ENCODE measurements at regions not wholly inside any gene's neighbourhood (a gene's known extent, or its start where the extent isn't known, plus 50 kb on each side); places are given as distances from the start of the nearest gene placed in this dataset.

DNA sequence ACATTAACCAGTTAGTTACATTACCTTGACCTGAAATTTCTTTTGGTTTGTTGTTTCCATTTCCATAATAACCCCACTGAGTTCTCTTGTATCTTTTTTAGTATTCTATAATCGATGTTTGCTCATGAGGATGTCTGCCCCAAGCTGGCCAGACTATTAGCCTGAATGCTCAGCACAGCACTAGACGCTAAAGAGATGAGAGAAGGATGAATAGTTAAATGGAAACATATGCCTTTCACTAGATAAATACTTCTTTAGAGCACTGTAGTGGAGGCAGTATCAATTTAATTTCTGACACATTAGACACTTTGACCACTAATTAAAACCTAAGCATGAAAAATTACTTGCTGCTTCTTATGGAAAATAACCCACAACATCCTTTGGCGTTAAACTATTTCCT, 654.9 kb upstream of the KCNMB2 start:
- TF ChIP-seq, protein P1, sequence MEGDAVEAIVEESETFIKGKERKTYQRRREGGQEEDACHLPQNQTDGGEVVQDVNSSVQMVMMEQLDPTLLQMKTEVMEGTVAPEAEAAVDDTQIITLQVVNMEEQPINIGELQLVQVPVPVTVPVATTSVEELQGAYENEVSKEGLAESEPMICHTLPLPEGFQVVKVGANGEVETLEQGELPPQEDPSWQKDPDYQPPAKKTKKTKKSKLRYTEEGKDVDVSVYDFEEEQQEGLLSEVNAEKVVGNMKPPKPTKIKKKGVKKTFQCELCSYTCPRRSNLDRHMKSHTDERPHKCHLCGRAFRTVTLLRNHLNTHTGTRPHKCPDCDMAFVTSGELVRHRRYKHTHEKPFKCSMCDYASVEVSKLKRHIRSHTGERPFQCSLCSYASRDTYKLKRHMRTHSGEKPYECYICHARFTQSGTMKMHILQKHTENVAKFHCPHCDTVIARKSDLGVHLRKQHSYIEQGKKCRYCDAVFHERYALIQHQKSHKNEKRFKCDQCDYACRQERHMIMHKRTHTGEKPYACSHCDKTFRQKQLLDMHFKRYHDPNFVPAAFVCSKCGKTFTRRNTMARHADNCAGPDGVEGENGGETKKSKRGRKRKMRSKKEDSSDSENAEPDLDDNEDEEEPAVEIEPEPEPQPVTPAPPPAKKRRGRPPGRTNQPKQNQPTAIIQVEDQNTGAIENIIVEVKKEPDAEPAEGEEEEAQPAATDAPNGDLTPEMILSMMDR (conservative IDR thresholded peaks at IDR 0.05; ENCODE audit: low read depth, low read length): no peak

DNA sequence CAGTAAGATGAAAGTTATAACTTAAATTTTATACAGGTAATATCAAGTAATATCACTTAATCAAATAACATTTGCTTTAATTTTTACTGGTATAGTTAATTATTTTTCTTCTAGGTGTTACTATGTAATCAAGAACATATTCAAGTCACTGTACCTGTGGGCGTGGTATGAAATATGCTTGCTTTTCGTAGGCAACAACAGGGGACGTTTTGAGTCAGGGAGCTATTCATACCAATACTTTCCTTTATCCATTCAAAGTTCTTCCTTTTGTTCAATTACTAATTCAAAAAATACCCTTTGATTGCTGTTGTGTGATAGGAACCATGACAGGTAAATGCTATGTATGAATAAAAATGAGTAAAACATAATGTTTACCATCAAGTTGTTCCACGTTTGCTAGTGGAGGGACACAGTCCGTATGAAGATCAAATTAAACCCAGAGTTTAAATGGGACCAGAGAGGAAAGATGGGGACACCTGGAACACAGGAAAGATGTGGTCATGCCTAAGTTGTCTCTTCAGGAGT, 654.0 kb upstream of the KCNMB2 start:
- no peak overlapping the region for H3K4me3 ChIP-seq (ENCODE audit: low read depth, low read length)
- no peak for DNase-seq (ENCODE audit: low read depth)
- TF ChIP-seq, protein P1 (conservative IDR thresholded peaks at IDR 0.05; ENCODE audit: low read depth, low read length): no peak

More for the DNA sequence above, 654.9 kb upstream of the KCNMB2 start:
- no peak for DNase-seq (ENCODE audit: low read depth)
- no peak overlapping the region for H3K4me3 ChIP-seq (ENCODE audit: low read depth, low read length)

DNA sequence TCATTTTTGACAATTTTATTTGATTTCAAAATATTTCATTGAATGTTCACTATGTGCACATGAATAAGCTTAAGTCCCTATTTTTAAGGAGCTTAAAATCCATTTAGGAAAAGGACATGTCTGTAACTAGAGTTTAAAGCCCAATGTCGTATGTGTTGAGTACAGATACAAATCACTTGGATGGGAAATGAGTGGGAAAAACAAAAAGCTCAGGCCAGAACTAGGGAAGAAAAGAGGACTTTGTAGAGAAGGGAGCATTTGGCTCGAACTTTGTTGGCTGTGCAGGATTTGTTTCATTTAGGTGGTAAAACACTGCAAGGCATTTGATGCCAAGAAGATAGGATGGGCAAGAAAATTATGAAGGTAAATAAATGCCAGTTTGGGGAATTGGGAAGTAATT, 653.1 kb upstream of the KCNMB2 start:
- TF ChIP-seq, protein P1 (conservative IDR thresholded peaks at IDR 0.05; ENCODE audit: low read depth, low read length): no peak

DNA sequence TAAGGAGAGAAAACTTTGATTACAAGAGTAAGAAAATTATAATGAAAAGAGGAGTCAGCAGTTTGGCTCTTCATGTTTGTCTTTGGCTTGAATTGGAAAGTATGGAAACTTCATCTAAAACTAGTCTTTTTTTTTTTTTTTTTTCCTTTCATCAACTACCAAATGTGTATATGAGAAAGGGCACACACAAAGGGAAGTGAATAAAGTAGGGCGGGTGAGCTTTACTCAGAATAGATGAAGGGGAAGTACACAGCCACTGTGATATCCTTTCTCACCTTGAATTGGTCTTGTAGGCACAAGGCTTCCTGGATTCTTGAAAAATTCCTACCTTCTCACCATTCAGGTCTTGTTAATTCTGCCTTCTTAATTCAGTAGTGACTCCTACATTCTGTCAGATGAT, 652.3 kb upstream of the KCNMB2 start:
- H3K4me3 ChIP-seq (ENCODE audit: low read depth, low read length): no peak overlapping the region
- TF ChIP-seq, protein P1 (conservative IDR thresholded peaks at IDR 0.05; ENCODE audit: low read depth, low read length): no peak
- DNase-seq (ENCODE audit: low read depth): no peak

More for the DNA sequence above, 653.1 kb upstream of the KCNMB2 start:
- no peak for DNase-seq (ENCODE audit: low read depth)
- H3K4me3 ChIP-seq (ENCODE audit: low read depth, low read length): no peak overlapping the region

DNA sequence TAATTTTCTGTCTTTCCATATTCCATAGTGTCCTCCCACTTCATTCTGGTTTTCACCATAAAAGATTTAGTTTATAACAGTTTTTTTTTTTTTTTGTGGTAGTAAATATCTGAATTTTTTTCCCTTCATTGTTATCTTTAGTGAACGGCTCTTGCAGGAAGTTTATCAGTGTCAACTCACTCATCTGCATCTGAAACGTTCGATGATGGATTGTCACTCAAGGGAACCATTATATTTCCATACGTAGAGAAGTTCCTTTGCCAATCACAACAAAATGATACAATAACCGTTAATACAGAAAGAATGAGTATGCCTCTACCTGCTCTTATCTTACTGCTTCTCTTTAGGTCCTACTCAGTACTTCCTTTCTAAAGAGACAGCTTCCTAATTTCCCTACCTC, 651.2 kb upstream of the KCNMB2 start:
- DNase-seq (ENCODE audit: low read depth): no peak

DNA sequence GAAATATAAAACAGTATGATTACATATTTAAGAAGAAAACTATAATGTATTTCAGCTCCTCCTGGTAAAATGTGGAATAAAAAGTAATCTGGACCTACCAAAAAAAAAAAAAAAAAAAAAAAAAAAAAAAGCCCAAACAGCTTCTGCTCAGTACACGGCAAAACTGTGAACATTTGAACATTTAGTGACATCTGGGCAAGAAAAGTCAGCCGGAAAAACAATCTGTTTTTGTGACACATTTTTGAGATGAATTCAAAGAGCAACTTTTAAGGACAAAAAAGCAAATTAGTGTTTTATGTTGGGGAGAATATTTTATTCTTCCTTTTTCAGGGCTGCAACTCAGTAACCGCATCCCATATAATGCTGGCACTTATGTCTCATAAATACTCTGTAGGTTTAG, 649.7 kb upstream of the KCNMB2 start:
- TF ChIP-seq, protein P1 (conservative IDR thresholded peaks at IDR 0.05; ENCODE audit: low read depth, low read length): no peak
- DNase-seq (ENCODE audit: low read depth): no peak
- no peak overlapping the region for H3K4me3 ChIP-seq (ENCODE audit: low read depth, low read length)

More for the DNA sequence above, 651.2 kb upstream of the KCNMB2 start:
- H3K4me3 ChIP-seq (ENCODE audit: low read depth, low read length): no peak overlapping the region
- TF ChIP-seq, protein P1 (conservative IDR thresholded peaks at IDR 0.05; ENCODE audit: low read depth, low read length): no peak

DNA sequence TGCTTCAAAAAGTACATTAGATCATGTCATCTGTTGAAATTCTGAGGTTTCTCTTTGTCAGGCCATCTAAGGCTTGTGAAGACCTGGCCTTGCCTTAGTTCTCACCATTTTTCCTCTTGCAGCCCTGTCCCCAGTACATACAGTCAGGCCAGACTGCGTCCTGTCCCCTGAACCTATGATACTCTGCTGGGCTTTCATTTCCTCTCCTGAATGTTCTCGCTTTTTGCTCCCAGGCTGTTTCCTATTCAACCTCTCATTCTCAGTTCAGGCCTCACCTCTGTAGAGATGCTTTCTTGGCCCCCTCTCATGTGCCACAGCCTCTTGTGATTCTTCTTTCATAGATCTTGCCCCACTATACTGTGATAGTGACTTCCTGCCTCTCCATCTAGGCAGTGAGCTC, 648.8 kb upstream of the KCNMB2 start:
- DNase-seq (ENCODE audit: low read depth): no peak
- no peak overlapping the region for H3K4me3 ChIP-seq (ENCODE audit: low read depth, low read length)
- TF ChIP-seq, protein P1 (conservative IDR thresholded peaks at IDR 0.05; ENCODE audit: low read depth, low read length): no peak

Data from choroid plexus epithelial cell (primary cell).